HCT116 (cell line): ENCODE measurements at regions not wholly inside any gene's neighbourhood (a gene's known extent, or its start where the extent isn't known, plus 50 kb on each side); places are given as distances from the start of the nearest gene placed in this dataset.

ENCODE experiments used
- ATAC-seq: fragments of 200-7000 bp; cut with Tn5 transposase; 2 replicates; pipeline ENCODE4 v1.9.1; 2020; ENCODE audit warnings: mild to moderate bottlenecking, moderate library complexity
- BruUV-seq: library from RNA; stranded (reverse); fragments of 400-500 nt; replicated peaks from 2 replicates; lab custom pipeline; 2021; lab: Mats Ljungman, UMichigan
- CTCF ChIA-PET: fragments of 300-600 bp; sonication (Branson Sonifier 250); formaldehyde crosslinking; loops from one replicate; lab custom pipeline; 2021; ENCODE audit warnings: antibody characterized with exemption; lab: Charles Lee
- POLR2A ChIA-PET: fragments of 300-600, 350-600 bp; sonication (Branson Sonifier 250); formaldehyde crosslinking; loops from one replicate; lab custom pipeline; 2021; ENCODE audit warnings: antibody characterized with exemption; lab: Charles Lee
- RAD21 ChIA-PET, 2 experiments: fragments of 300-600 bp; sonication (Branson Sonifier 250); formaldehyde crosslinking; loops; one replicate each; lab custom pipeline; 2023; ENCODE audit warnings: low total read pairs in 2 of 2; ENCODE audit not compliant: uncharacterized antibody in 2 of 2, unreplicated experiment in 2 of 2, low non-redundant PET in 1 of 2; lab: Charles Lee
- DNase-seq: peaks from one replicate; pipeline ENCODE4 v3.0.0-alpha.2; 2010; ENCODE audit warnings: low read depth, low spot score
- H2AFZ ChIP-seq: fragments of 200-600 bp; shearing (Covaris generic), sonication (generic); 2 replicates; pipeline ENCODE4 v1.6.1; 2017; ENCODE audit warnings: low read depth, mixed run types, mixed read lengths, antibody characterized with exemption, low read length; ENCODE audit not compliant: poor library complexity, severe bottlenecking
- H3K27ac ChIP-seq: 2 replicates; pipeline ENCODE4 v1.5.1; 2012; ENCODE audit warnings: low read depth, low read length
- H3K27me3 ChIP-seq: fragments of 200-600 bp; sonication (generic); 2 replicates; pipeline ENCODE4 v1.6.1; 2016; ENCODE audit warnings: mixed run types, low read length, mixed read lengths; ENCODE audit not compliant: insufficient read depth
- H3K36me3 ChIP-seq, 2 experiments: fragments of 200-500 bp in 1 of 2; fragments of 200-600 bp in 1 of 2; sonication (Bioruptor generic) in 1 of 2; sonication (generic) in 1 of 2; 2 replicates each; pipeline versions ENCODE4 v1.5.1 to v1.6.1; 2014 to 2016; ENCODE audit warnings: low read length in 2 of 2, inconsistent platforms in 1 of 2, mixed read lengths in 1 of 2, mixed run types in 1 of 2; ENCODE audit not compliant: insufficient read depth in 2 of 2, control insufficient read depth in 1 of 2
- H3K4me1 ChIP-seq, 2 experiments: fragments of 200-600 bp in 1 of 2; sonication (generic) in 1 of 2; 2 replicates each; pipeline versions ENCODE4 v1.5.1 to v1.6.1; 2012 to 2017; ENCODE audit warnings: low read length in 2 of 2, inconsistent platforms in 1 of 2, mild to moderate bottlenecking in 1 of 2, mixed read lengths in 1 of 2, mixed run types in 1 of 2, moderate library complexity in 1 of 2; ENCODE audit not compliant: insufficient read depth in 2 of 2, control insufficient read depth in 1 of 2
- H3K4me2 ChIP-seq: fragments of 200-600 bp; sonication (generic); 2 replicates; pipeline ENCODE4 v1.6.1; 2017; ENCODE audit warnings: mixed run types, low read length, mixed read lengths
- H3K4me3 ChIP-seq, 2 experiments: fragments of 200-600 bp in 1 of 2; sonication (generic) in 1 of 2; replicated peaks in 1 of 2; 2 replicates each; pipeline ENCODE4 v1.5.1; 2011 to 2016; ENCODE audit warnings: low read length in 2 of 2, control low read depth in 1 of 2, low read depth in 1 of 2, mild to moderate bottlenecking in 1 of 2, mixed read lengths in 1 of 2, mixed run types in 1 of 2
- H3K79me2 ChIP-seq: fragments of 200-600 bp; sonication (generic); 2 replicates; pipeline ENCODE4 v1.6.1; 2017; ENCODE audit warnings: mild to moderate bottlenecking, mixed run types, low read length, moderate library complexity, mixed read lengths; ENCODE audit not compliant: insufficient read depth
- H3K9ac ChIP-seq: fragments of 200-600 bp; sonication (generic); 2 replicates; pipeline ENCODE4 v1.6.1; 2016; ENCODE audit warnings: low read length, mixed read lengths
- H3K9me2 ChIP-seq: fragments of 200-600 bp; sonication (generic), shearing (Covaris generic); 2 replicates; pipeline ENCODE4 v1.6.1; 2017; ENCODE audit warnings: mixed run types, mild to moderate bottlenecking, moderate library complexity; ENCODE audit not compliant: insufficient read depth
- H3K9me3 ChIP-seq, 2 experiments: fragments of 200-500 bp in 1 of 2; fragments of 200-600 bp in 1 of 2; sonication (Bioruptor generic) in 1 of 2; sonication (generic) in 1 of 2; 2 replicates each; pipeline ENCODE4 v1.6.1; 2014 to 2017; ENCODE audit warnings: low read length in 2 of 2, mixed read lengths in 2 of 2, inconsistent platforms in 1 of 2, low read depth in 1 of 2, mild to moderate bottlenecking in 1 of 2, mixed run types in 1 of 2, moderate library complexity in 1 of 2; ENCODE audit not compliant: control insufficient read depth in 1 of 2, insufficient read depth in 1 of 2
- H4K20me1 ChIP-seq: fragments of 200-600 bp; sonication (generic), shearing (Covaris generic); 2 replicates; pipeline ENCODE4 v1.6.1; 2017; ENCODE audit warnings: mixed run types, mild to moderate bottlenecking, moderate library complexity; ENCODE audit not compliant: insufficient read depth
- CBX3 ChIP-seq: IDR thresholded peaks from 2 replicates; pipeline ENCODE4 v1.6.1; 2012; ENCODE audit warnings: low read depth
- CEBPB ChIP-seq: IDR thresholded peaks from 2 replicates; pipeline ENCODE4 v1.6.1; 2012; ENCODE audit warnings: low read depth
- ELF1 ChIP-seq: IDR thresholded peaks from 2 replicates; pipeline ENCODE4 v1.6.1; 2012; ENCODE audit warnings: low read depth, borderline replicate concordance
- EZH2 ChIP-seq: fragments of 200-600 bp; sonication (generic); IDR thresholded peaks from 2 replicates; pipeline ENCODE4 v1.6.1; 2017; ENCODE audit warnings: antibody characterized with exemption, mixed run types
- EZH2phosphoT487 ChIP-seq: fragments of 200-600 bp; IDR thresholded peaks from 2 replicates; pipeline ENCODE4 v1.6.1; 2018; ENCODE audit warnings: antibody characterized with exemption, borderline replicate concordance
- FOSL1 ChIP-seq: IDR thresholded peaks from 2 replicates; pipeline ENCODE4 v1.6.1; 2012; ENCODE audit warnings: low read depth
- JUND ChIP-seq: IDR thresholded peaks from 2 replicates; pipeline ENCODE4 v1.6.1; 2012
- POLR2AphosphoS5 ChIP-seq: IDR thresholded peaks from 2 replicates; pipeline ENCODE4 v1.6.1; 2011; ENCODE audit warnings: mild to moderate bottlenecking, low read depth, low read length, moderate library complexity
- RAD21 ChIP-seq: IDR thresholded peaks from 2 replicates; pipeline ENCODE4 v1.6.1; 2012; ENCODE audit warnings: low read depth, mild to moderate bottlenecking
- SIN3A ChIP-seq: IDR thresholded peaks from 2 replicates; pipeline ENCODE4 v1.6.1; 2012; ENCODE audit warnings: low read depth
- SRF ChIP-seq: IDR thresholded peaks from 2 replicates; pipeline ENCODE4 v1.6.1; 2012; ENCODE audit warnings: low read depth
- YY1 ChIP-seq: IDR thresholded peaks from 2 replicates; pipeline ENCODE4 v1.6.1; 2011; ENCODE audit warnings: low read length, low read depth, moderate library complexity, mild to moderate bottlenecking; ENCODE audit not compliant: insufficient replicate concordance; ENCODE audit errors: extremely low read depth
- ZNF274 ChIP-seq: fragments of 200-500 bp; sonication (Bioruptor generic); IDR thresholded peaks from 2 replicates; pipeline ENCODE4 v1.6.1; 2014; ENCODE audit warnings: mild to moderate bottlenecking, low read depth, low read length, inconsistent platforms
- intact Hi-C: fragments of 100-400 bp; cut with micrococcal nuclease; formaldehyde crosslinking; loops from 2 replicates; pipeline ENCODE4 v1.10.0; 2022
- TF ChIP-seq, protein P1 (sequence below): IDR thresholded peaks from 2 replicates; pipeline ENCODE4 v1.6.1; 2011; ENCODE audit warnings: mild to moderate bottlenecking, low read length, moderate library complexity; ENCODE audit not compliant: insufficient replicate concordance; ENCODE audit errors: extremely low read depth
- TF ChIP-seq, protein P2 (sequence below): IDR thresholded peaks from 2 replicates; pipeline ENCODE4 v1.6.1; 2012
- TF ChIP-seq, protein P3 (sequence below), 3 experiments: fragments of 200-600 bp in 1 of 3; sonication (generic) in 1 of 3; IDR thresholded peaks in 2 of 3; conservative IDR thresholded peaks in 1 of 3; 2 replicates each; pipeline ENCODE4 v1.5.1; 2012 to 2017; ENCODE audit warnings: low read depth in 2 of 3, low read length in 2 of 3, antibody characterized with exemption in 1 of 3, borderline replicate concordance in 1 of 3, control low read depth in 1 of 3, mild to moderate bottlenecking in 1 of 3, mixed read lengths in 1 of 3, mixed run types in 1 of 3, moderate library complexity in 1 of 3; ENCODE audit not compliant: insufficient read depth in 1 of 3
- TF ChIP-seq, protein P4 (sequence below): IDR thresholded peaks from 2 replicates; pipeline ENCODE4 v1.6.1; 2012

DNA sequence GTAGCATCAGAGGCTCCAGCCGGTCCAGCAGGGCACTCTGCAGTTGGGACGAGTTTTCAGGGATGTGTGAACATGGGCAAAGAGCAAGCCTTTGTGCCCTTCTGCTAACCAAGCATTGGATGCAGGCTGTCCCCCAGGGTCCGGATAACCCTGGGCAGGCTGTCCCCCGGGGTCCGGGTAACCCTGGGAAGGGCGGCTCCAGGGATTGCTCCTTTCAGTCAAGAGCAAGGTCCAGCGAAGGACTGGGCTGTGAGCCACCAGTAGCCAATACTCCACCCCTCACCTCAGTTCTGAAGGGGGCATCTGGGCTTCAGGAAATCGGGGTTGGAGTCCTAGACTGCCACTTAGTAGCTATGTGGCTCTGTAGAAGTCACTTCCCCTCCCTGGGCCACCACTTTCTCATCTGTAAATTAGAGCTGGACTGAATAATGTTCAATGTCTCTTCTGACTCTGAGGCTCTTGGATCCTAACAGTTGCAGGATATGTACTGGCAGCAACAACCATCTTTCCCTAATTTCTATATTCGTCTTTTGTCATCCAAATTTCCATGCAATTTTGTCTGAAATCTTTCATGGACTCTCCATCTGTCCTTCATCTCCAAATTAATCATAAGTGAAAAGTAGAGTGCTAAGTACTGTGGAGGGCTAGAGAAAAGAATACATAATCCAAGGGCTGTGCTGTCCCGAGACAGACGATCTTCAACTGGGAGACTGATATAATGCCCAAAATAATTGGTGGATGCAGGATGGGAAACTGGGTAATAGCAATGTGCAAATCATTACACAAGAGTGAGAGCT, 137.4 kb upstream of the NTF3 start:
- ChIA-PET RAD21 (no interaction called here), CTCF (no interaction called here), POLR2A (no interaction called here)
- H3K79me2 ChIP-seq: no peaks in the 10 kb centered on the region
- H3K9ac ChIP-seq: no peak overlapping the region
- peaks cover 6 to 11% of the 10 kb centered on the region in 2 experiments; a peak in 2 of 4 replicates for H3K4me1 ChIP-seq
- H3K9me3 ChIP-seq: no peaks in the 10 kb centered on the region
- H4K20me1 ChIP-seq: no peaks in the 10 kb centered on the region
- H3K27ac ChIP-seq: no peak overlapping the region
- H3K27me3 ChIP-seq: no peaks in the 10 kb centered on the region
- no peak for ATAC-seq
- TF ChIP-seq POLR2AphosphoS5 (no peak), SRF (no peak), FOSL1 (no peak), CEBPB (no peak), EZH2phosphoT487 (no peak), RAD21 (no peak), YY1 (no peak), CBX3 (no peak), ZNF274 (no peak), JUND (no peak), SIN3A (no peak), ELF1 (no peak), EZH2 (no peak)
- TF ChIP-seq, protein P1, sequence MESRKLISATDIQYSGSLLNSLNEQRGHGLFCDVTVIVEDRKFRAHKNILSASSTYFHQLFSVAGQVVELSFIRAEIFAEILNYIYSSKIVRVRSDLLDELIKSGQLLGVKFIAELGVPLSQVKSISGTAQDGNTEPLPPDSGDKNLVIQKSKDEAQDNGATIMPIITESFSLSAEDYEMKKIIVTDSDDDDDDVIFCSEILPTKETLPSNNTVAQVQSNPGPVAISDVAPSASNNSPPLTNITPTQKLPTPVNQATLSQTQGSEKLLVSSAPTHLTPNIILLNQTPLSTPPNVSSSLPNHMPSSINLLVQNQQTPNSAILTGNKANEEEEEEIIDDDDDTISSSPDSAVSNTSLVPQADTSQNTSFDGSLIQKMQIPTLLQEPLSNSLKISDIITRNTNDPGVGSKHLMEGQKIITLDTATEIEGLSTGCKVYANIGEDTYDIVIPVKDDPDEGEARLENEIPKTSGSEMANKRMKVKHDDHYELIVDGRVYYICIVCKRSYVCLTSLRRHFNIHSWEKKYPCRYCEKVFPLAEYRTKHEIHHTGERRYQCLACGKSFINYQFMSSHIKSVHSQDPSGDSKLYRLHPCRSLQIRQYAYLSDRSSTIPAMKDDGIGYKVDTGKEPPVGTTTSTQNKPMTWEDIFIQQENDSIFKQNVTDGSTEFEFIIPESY: no peak
- TF ChIP-seq, protein P2, sequence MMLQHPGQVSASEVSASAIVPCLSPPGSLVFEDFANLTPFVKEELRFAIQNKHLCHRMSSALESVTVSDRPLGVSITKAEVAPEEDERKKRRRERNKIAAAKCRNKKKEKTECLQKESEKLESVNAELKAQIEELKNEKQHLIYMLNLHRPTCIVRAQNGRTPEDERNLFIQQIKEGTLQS: no peak
- TF ChIP-seq, protein P3, sequence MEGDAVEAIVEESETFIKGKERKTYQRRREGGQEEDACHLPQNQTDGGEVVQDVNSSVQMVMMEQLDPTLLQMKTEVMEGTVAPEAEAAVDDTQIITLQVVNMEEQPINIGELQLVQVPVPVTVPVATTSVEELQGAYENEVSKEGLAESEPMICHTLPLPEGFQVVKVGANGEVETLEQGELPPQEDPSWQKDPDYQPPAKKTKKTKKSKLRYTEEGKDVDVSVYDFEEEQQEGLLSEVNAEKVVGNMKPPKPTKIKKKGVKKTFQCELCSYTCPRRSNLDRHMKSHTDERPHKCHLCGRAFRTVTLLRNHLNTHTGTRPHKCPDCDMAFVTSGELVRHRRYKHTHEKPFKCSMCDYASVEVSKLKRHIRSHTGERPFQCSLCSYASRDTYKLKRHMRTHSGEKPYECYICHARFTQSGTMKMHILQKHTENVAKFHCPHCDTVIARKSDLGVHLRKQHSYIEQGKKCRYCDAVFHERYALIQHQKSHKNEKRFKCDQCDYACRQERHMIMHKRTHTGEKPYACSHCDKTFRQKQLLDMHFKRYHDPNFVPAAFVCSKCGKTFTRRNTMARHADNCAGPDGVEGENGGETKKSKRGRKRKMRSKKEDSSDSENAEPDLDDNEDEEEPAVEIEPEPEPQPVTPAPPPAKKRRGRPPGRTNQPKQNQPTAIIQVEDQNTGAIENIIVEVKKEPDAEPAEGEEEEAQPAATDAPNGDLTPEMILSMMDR (IDR thresholded peaks at IDR 0.05 in 2 of 3, conservative IDR thresholded peaks at IDR 0.05 in 1 of 3; ENCODE audit: borderline replicate concordance in 1 of 3, insufficient read depth in 1 of 3, low read depth in 2 of 3, low read length in 2 of 3): no peak
- TF ChIP-seq, protein P4, sequence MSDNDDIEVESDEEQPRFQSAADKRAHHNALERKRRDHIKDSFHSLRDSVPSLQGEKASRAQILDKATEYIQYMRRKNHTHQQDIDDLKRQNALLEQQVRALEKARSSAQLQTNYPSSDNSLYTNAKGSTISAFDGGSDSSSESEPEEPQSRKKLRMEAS: no peak
- no peak overlapping the region for H2AFZ ChIP-seq
- no peak overlapping the region for H3K4me2 ChIP-seq
- BruUV-seq: no TSS peak
- no peaks in the 10 kb centered on the region for H3K36me3 ChIP-seq
- intact Hi-C loops: no loop called here
- DNase-seq: no peak
- H3K9me2 ChIP-seq: no peaks in the 10 kb centered on the region
- no peak overlapping the region for H3K4me3 ChIP-seq
